GM23338 (cell line): ENCODE measurements at regions not wholly inside any gene's neighbourhood (a gene's known extent, or its start where the extent isn't known, plus 50 kb on each side); places are given as distances from the start of the nearest gene placed in this dataset.

Source experiments
- CTCF ChIP-seq, 2 experiments: fragments of 200-600 bp in 1 of 2; sonication (generic) in 1 of 2; conservative IDR thresholded peaks; 2 replicates each; pipeline versions ENCODE4 v1.5.1 to v1.6.1; 2016 to 2017; ENCODE audit warnings: antibody characterized with exemption in 2 of 2, low read depth in 2 of 2, mild to moderate bottlenecking in 2 of 2, moderate library complexity in 1 of 2
- EZH2phosphoT487 ChIP-seq: fragments of 200-600 bp; sonication (generic); IDR thresholded peaks from one replicate; pipeline ENCODE4 v1.8.1; 2018; ENCODE audit warnings: antibody characterized with exemption; ENCODE audit not compliant: unreplicated experiment
- POLR2AphosphoS5 ChIP-seq: IDR thresholded peaks from 2 replicates; pipeline ENCODE4 v1.6.1; 2016; ENCODE audit warnings: antibody characterized with exemption, low read depth
- REST ChIP-seq: IDR thresholded peaks from one replicate; pipeline ENCODE4 v1.6.1; 2018; ENCODE audit warnings: antibody characterized with exemption; ENCODE audit not compliant: unreplicated experiment

- TF ChIP-seq CTCF (conservative IDR thresholded peaks at IDR 0.05; ENCODE audit: low read depth in 2 of 2) (no peak), REST (no peak), POLR2AphosphoS5 (no peak), EZH2phosphoT487 (no peak)
Measured at GRCh38 chr5:82358457-82358856, 80.3 kb upstream of the RPS23 start.
